Thymus (tissue), 11 donors: ENCODE measurements at regions not wholly inside any gene's neighbourhood (a gene's known extent, or its start where the extent isn't known, plus 50 kb on each side); places are given as distances from the start of the nearest gene placed in this dataset.

Experiments
- DNase-seq, 9 donors: peaks; one replicate each; pipeline ENCODE4 v3.0.0-alpha.2; 2013; ENCODE audit warnings: low spot score in 9 of 9, low read depth in 6 of 9, missing footprints in 1 of 9
- H3K27ac ChIP-seq, 2 donors: one replicate each; pipeline ENCODE4 v1.5.1; 2013; ENCODE audit warnings: control low read depth in 1 of 2, low read depth in 1 of 2, low read length in 1 of 2, mild to moderate bottlenecking in 1 of 2, moderate library complexity in 1 of 2
- H3K27me3 ChIP-seq, 2 donors: one replicate each; pipeline ENCODE4 v1.5.1; 2013; ENCODE audit warnings: low read length in 1 of 2; ENCODE audit not compliant: control insufficient read depth in 2 of 2, insufficient read depth in 1 of 2
- H3K36me3 ChIP-seq, 2 donors: one replicate each; pipeline ENCODE4 v1.5.1; 2013; ENCODE audit warnings: low read length in 1 of 2, mild to moderate bottlenecking in 1 of 2, moderate library complexity in 1 of 2; ENCODE audit not compliant: control insufficient read depth in 2 of 2, insufficient read depth in 2 of 2
- H3K4me1 ChIP-seq, 2 donors: one replicate each; pipeline ENCODE4 v1.5.1; 2013; ENCODE audit warnings: low read length in 2 of 2; ENCODE audit not compliant: control insufficient read depth in 2 of 2, insufficient read depth in 2 of 2
- H3K4me3 ChIP-seq, 2 donors: one replicate each; pipeline ENCODE4 v1.5.1; 2013; ENCODE audit warnings: low read length in 2 of 2, control low read depth in 1 of 2, mild to moderate bottlenecking in 1 of 2
- H3K9me3 ChIP-seq, 2 donors: one replicate each; pipeline ENCODE4 v1.5.1; 2013; ENCODE audit warnings: low read length in 1 of 2, mild to moderate bottlenecking in 1 of 2; ENCODE audit not compliant: control insufficient read depth in 2 of 2, insufficient read depth in 1 of 2
- WGBS: extraction: QIAGEN DNeasy Blood & Tissue Kit; methylation state at CpG from one replicate; pipeline ENCODE4 v1.1.7; 2013; 5-methylcytosine and 5-hydroxymethylcytosine counted together
- donor health status: healthy.

GRCh38 chr1:212228076-212228475 lies 57.1 kb upstream of the PPP2R5A start:
- Histone ChIP-seq H3K9me3 (peaks cover 0 to 5% of the 10 kb centered on the region in 2 donors), H3K27ac (no peak overlapping the region), H3K36me3 (no peaks in the 10 kb centered on the region), H3K4me3 (no peak overlapping the region), H3K27me3 (no peaks in the 10 kb centered on the region), H3K4me1 (peaks cover 0 to 15% of the 10 kb centered on the region in 2 donors)
- 99% methylated on average over 2 of the region's 2 CpGs for WGBS
- no peak for DNase-seq

DNA sequence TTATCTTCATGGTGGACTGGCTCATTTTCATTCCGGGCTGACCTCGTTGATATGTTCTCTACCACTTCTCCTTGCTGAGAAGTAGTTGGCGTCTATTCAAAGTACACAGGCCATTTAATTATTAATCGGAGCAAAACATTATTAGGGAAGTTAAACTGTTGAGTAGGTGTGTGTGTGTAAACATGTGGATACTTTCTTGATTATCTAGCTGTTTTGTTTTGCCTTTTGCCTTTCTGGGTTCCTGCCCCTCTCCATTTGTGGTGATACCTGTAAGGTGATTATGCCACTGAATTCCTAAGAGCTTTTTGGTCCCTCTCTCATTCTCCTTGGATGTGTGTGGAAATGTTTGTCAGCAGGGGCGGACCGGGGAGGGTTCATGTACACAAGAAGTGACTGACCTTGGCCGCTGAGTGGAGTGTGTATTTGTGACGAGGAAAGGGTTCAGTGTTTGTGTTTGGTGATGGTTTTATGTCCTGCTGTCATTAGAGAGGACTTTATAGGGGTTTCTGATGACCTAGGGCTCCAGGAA lies 56.6 kb upstream of the PPP2R5A start:
- no peak for DNase-seq
- no peaks in the 10 kb centered on the region for H3K27me3 ChIP-seq
- no peak overlapping the region for H3K27ac ChIP-seq
- no peaks in the 10 kb centered on the region for H3K36me3 ChIP-seq
- 92% methylated on average over 8 of the region's 8 CpGs for whole genome bisulfite sequencing
- peaks cover 0 to 5% of the 10 kb centered on the region in 2 donors for H3K9me3 ChIP-seq
- H3K4me1 ChIP-seq, result peaks cover 0 to 15% of the 10 kb centered on the region in 2 donors
- H3K4me3 ChIP-seq, result no peak overlapping the region

DNA sequence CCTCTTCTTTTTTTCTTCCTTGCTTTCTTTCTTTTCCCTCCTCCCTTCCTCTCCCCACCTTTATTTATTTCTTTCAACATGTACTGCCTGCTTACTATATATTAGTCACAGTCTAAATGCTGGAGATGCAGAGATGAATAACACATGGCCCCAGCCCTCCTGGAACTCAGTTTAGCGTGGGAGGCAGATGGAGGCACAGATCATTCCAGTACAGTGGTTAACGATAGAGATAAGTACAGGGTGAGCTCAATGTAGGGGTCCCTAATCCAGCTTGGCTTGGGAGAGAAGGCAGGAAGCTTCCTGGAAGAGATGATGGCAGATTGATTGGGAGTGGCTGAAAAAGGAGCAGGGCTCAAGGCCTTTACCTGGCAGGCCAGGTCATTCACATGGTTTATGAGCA lies 55.6 kb upstream of the PPP2R5A start:
- WGBS, result 98% methylated on average over 2 of the region's 2 CpGs
- Histone ChIP-seq H3K4me1 (peaks cover 0 to 15% of the 10 kb centered on the region in 2 donors), H3K36me3 (no peaks in the 10 kb centered on the region), H3K27me3 (no peaks in the 10 kb centered on the region), H3K4me3 (no peak overlapping the region), H3K9me3 (peaks cover 0 to 5% of the 10 kb centered on the region in 2 donors), H3K27ac (no peak overlapping the region)
- DNase-seq, result no peak

DNA sequence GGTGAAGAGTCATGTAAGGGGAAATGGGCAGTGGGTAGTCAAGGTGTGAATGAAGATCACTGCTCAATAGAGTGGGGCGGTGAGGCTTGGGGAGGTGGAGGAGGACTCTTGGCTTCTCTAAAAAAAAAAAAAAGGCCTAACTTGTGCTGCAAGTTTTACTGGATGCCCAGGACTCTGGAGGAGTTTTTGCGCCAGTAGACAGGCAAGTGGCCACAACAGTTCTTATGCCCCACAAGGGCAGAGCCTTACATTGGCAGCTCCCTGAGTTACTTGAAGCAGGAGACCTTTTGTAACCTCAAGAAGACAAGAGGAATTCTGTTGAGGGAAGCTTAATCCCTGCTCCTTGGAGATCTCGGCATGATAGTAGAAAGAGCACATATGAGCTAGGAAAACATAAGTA lies 54.9 kb upstream of the PPP2R5A start:
- peaks cover 0 to 5% of the 10 kb centered on the region in 2 donors for H3K9me3 ChIP-seq
- no peak for DNase-seq
- WGBS, result 98% methylated on average over 3 of the region's 3 CpGs
- H3K4me1 ChIP-seq, result peaks cover 0 to 12% of the 10 kb centered on the region in 2 donors
- no peak overlapping the region for H3K27ac ChIP-seq
- H3K36me3 ChIP-seq, result no peaks in the 10 kb centered on the region
- H3K4me3 ChIP-seq, result no peak overlapping the region
- H3K27me3 ChIP-seq, result no peaks in the 10 kb centered on the region

DNA sequence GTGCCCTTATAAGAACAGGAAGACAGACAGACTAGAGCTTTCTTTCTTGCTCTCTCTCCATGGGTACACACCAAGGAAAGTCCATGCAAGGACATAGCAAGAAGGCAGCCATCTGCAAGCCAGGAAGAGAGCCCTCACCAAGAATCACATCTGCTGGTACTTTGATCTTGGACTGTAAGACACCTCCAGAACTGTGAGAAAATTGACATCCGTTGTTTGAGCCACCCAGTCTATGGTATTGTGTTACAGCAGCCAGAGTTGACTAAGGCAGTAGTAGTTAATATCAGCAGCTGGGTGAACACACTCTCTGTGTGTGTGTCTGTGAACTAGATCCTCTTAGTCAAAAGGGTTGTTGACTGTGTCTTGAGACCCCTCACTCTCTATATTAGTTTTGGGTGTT lies 53.8 kb upstream of the PPP2R5A start:
- Histone ChIP-seq H3K36me3 (no peaks in the 10 kb centered on the region), H3K27me3 (no peaks in the 10 kb centered on the region), H3K27ac (no peak overlapping the region), H3K4me1 (peaks cover 0 to 2% of the 10 kb centered on the region in 2 donors), H3K9me3 (peaks cover 0 to 5% of the 10 kb centered on the region in 2 donors), H3K4me3 (no peak overlapping the region)
- 94% methylated on average over 1 of the region's 1 CpG for WGBS
- DNase-seq, result no peak

GRCh38 chr1:212232090-212232489 lies 53.1 kb upstream of the PPP2R5A start:
- H3K4me1 ChIP-seq, result no peaks in the 10 kb centered on the region
- no peak overlapping the region for H3K27ac ChIP-seq

GRCh38 chr1:212233321-212233720 lies 51.9 kb upstream of the PPP2R5A start:
- DNase-seq, result no peak
- no peaks in the 10 kb centered on the region for H3K36me3 ChIP-seq
- no peak overlapping the region for H3K4me3 ChIP-seq
- H3K9me3 ChIP-seq, result peaks cover 0 to 5% of the 10 kb centered on the region in 2 donors
- H3K27ac ChIP-seq, result no peak overlapping the region
- H3K4me1 ChIP-seq, result no peaks in the 10 kb centered on the region
- no peaks in the 10 kb centered on the region for H3K27me3 ChIP-seq

More at GRCh38 chr1:212232090-212232489, 53.1 kb upstream of the PPP2R5A start:
- Histone ChIP-seq H3K9me3 (peaks cover 0 to 5% of the 10 kb centered on the region in 2 donors), H3K4me3 (no peak overlapping the region), H3K36me3 (no peaks in the 10 kb centered on the region), H3K27me3 (no peaks in the 10 kb centered on the region)
- DNase-seq, result no peak
- 61% methylated on average over 3 of the region's 3 CpGs for WGBS

DNA sequence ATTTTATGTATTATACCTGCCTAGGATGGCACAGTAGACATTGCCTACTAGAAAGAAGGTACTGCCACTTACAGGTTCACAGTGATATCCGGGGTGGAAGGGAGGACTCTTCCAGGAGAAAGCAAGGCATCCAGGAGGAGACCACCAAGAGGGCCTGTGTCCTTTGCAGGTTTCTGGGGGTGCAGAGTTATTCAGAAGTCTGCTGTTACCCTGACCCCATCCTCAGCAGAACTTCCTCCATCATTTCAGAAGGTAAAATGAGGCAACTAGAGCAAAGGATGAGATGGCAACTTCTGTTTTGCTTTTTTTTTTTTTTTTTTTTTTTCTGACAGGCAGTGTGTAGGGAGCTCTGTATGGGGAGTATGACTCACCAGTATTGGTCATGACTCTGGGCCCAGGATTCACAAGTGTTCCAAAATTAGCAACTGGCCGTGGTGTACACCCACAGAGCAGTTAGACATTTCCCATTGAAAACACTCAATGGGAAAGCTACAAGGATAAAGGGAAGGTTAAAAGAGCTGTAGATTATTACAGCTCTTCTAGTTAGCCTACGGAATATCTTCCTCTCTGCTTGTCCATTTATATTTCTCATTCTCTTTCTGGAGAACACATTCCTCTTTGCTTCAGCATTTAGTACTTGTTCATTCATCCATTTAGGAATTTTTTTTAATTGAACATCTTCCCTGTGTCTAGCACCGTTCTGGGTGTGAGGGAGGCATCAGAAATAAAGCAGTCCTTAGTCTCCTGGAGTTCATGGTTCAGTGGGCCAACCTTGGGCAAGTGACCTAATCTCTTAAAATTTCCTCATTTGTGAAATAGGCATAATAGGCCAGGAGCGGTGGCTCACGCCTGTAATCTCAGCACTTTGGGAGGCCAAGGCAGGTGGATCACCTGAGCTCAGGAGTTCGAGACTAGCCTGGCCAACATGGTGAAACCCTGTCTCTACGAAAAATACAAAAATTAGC lies 50.5 kb upstream of the PPP2R5A start:
- WGBS, result 88% methylated on average over 8 of the region's 8 CpGs
- H3K4me1 ChIP-seq, result no peaks in the 10 kb centered on the region
- H3K27ac ChIP-seq, result no peak overlapping the region
- H3K9me3 ChIP-seq, result peaks cover 0 to 5% of the 10 kb centered on the region in 2 donors
- H3K4me3 ChIP-seq, result no peak overlapping the region
- DNase-seq, result no peak
- H3K27me3 ChIP-seq, result no peaks in the 10 kb centered on the region
- no peaks in the 10 kb centered on the region for H3K36me3 ChIP-seq
